ENCODE measurements at regions not wholly inside any gene's neighbourhood (a gene's known extent, or its start where the extent isn't known, plus 50 kb on each side); places are given as distances from the start of the nearest gene placed in this dataset.
"Not testable (repeated sequence)": the region's sequence is repeated elsewhere in the genome, so short reads cannot be mapped to it uniquely, and the experiment has no call there.

- not testable (repeated sequence) for TF ChIP-seq CTCF (IDR thresholded peaks at IDR 0.05; ENCODE audit: insufficient read depth, low read length); POLR2AphosphoS5 (IDR thresholded peaks at IDR 0.05; ENCODE audit: low read depth); REST (IDR thresholded peaks at IDR 0.05; ENCODE audit: insufficient replicate concordance, low read depth); SPI1 (IDR thresholded peaks at IDR 0.05; ENCODE audit: borderline replicate concordance, low read depth)
Observed at GRCh38 chr1:121081625-121082199, 102.4 kb downstream of the FAM72B start.

All from HL-60 (cell line).